HG02623 (cell line): ENCODE measurements at regions not wholly inside any gene's neighbourhood (a gene's known extent, or its start where the extent isn't known, plus 50 kb on each side); places are given as distances from the start of the nearest gene placed in this dataset.
"Not testable (repeated sequence)": the region's sequence is repeated elsewhere in the genome, so short reads cannot be mapped to it uniquely, and the experiment has no call there.

Source experiments
- ATAC-seq: cut with Tn5 transposase; IDR thresholded peaks from one replicate; pipeline ENCODE4 v1.9.1; 2021; ENCODE audit warnings: moderate library complexity; ENCODE audit not compliant: unreplicated experiment

GRCh38 chr13:30816736-30817135 is 81.4 kb downstream of the ALOX5AP start:
- no peak for ATAC-seq

DNA sequence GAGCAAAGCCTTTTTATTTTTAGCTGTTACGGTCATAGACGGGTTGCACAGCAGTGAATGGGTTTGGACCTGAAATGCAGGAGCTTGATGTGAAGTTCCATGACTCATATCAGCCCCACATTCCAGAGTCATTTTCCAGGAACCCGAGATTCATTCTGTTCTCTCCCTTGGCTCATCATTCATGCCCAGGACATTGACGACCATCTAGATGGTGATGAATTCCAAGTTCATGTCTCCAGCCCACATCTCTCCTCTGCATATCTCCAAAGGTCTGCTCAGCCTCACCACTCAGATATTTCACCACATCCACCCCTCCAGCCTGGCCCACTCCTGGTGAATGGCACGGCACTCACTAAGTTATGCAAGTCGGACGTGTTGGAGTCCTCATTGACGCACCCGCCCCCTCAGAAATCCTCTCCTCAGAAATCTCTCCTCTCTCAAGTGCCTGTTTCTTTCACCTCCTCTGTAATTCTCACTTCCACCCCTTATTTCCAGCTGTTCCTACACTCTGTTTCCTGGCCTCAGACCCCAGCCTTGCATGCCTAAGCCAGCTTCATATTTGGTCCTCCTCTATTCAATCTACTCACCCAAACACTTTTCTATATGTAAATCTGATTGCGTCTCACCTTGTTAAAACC is 83.1 kb downstream of the ALOX5AP start:
- ATAC-seq: no peak

- ATAC-seq: no peak
Observed at GRCh38 chr13:30819136-30819888, 84.0 kb downstream of the ALOX5AP start.

DNA sequence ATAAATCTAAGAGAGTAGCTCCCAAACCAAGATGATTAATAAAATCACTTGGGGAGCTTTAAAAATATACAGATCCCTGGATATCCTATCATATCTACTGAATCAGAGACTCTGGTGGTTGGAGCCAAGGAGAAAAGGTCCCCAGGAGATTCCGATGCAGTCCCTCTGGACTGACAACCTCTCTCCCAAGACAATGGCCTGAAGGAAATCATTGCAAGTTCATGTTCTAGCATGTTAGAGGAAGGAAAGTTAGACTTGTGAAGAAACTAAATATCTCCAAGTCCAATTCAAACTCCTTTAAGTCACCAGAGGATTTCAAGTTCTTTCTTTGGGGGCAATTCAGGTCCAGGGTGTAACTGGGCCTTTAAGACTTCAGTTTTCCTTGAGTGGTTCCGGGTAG is 84.7 kb upstream of the MEDAG start:
- no peak for ATAC-seq

GRCh38 chr13:30824651-30825050 is 81.4 kb upstream of the MEDAG start:
- no peak for ATAC-seq

DNA sequence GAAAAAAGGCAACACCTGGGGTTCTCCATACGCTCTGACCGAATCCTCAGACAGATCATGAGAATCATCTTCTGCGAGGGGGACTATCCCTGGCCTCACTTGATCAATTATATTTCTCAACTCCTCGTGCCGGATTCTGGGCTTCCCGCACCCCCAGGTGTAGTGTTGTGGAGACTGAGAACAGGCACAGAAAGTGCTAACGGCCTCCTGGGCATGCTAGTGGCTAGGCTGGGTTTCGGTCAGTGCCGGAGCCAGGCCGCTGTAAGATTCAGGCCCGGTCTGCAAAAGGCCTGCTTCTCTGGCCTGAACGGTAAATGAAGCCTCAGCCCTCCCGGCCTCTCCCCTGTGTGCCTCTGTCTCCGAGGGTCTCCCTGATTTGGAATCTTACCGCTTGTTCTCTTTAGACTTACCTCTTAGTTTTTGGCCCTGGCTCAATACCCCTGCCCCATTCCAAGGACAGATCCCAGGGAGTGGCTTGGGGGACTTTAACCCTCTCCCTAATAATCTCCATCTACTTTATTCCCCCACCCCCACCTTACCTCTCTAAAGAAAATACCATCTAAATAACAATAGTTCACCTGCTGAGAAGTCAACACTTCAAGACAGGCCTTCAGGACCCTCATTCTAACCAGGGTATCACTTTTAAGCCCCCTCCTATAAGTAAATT is 79.0 kb upstream of the MEDAG start:
- ATAC-seq: no peak

DNA sequence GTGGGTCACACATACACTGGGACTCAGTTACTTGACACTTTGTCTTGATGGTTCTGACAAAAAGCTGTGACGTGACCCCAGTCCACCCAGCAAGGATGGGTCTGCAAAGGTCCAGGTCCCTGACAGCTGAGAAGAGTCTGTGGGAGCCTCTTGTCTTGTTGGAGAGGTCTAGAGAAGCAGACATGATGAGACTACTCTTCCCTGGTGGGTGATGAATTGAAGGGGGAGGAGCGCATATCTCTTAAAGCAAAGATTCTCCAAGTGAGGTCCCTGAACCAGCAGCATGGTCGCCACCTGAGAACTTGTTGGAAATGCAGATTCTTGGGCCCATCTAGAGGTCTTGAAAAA is 78.5 kb upstream of the MEDAG start:
- no peak for ATAC-seq

DNA sequence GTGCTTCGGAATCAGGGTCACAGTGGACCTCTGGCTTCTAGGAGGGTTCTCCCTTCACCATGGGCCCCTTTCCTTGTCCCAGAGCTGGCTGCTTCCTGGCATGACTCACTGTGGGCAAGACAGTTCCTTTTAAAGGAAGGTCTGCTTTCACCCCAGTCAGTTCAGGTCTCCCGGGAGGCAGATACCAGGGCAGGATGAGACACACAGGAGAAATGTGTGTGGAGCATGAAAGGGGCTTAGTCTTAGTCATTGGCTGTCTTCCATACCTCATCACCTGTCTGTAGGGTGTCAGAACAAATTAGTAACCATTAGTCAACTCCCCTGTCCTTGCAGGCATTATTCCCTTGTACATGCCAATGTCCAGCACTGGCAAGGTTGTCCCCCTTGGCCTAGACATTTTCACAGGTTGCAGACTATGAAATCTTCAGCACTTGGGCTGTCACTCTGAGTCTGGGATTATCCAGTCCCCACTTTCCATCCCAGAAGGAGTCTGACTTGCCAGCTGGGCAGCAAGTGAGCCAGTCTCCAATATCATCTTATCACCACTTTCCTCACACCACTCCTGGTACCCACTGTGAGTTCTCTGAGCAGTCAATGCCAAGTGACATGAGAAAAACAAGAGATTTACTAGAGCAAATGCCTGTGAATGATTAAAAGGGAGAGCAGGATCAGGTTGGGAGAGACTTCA is 76.8 kb upstream of the MEDAG start:
- ATAC-seq: no peak

DNA sequence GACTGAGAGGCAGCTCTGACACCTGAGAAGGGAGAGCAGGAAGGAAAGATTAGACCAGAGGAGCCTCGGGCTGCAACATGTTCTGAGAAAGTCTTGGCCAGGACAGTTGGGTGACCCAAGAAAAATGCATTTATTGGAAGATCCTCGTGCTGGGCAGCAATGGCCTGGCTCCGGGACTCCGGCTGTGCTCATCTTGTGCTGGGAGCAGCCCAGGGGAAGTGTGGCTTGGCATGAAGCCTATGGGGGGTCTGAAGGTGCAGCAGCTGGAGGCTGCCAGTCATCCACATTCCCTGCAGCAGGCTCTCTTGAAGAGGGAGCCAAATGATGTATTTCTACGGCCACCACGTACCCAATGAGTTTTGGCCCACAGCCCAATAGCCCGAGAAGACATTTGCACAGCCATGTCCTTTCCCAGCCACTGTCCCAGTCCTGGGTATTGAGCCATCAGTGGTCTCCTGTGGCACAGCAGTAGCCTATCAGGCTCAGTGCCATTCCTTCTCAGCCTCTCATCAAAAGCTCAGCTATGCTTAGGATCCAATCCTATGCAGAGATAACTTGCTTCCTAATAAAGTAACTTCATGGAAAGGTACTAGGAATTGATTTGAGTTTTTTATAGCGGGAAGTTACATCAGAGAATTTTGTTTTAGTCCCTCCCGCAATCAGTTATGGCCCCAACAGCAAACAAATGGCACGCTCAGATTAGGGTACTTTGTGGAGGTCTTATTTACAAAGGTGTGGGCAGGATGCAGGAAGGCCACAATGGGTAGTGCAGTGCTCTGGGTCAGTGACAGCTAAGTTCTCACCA is 76.0 kb upstream of the MEDAG start:
- no peak for ATAC-seq

- no peak for ATAC-seq
Observed at GRCh38 chr13:30830638-30830965, 75.5 kb upstream of the MEDAG start.

GRCh38 chr13:30831515-30831914 is 74.6 kb upstream of the MEDAG start:
- no peak for ATAC-seq

DNA sequence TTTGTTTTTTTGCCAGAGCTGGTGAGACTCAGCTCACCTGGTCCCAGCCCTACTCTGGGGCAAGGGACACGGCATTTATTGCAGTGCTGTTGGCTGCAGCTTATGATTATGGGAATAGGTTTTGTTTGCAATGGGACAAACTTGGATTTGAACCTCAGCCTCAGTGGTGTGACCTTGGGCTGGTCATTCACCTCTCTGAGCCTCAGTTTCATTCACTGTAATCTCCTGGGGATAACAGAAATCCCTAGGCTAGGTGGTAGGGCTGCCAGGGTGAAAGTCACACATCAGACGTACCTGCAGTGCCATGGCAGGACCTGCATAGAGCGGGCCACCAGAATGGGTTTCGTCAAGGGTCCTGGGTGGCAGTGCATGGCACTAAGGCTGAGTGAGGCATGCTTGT is 73.7 kb upstream of the MEDAG start:
- ATAC-seq: no peak

- ATAC-seq: no peak
Observed at GRCh38 chr13:30832845-30833332, 73.2 kb upstream of the MEDAG start.

DNA sequence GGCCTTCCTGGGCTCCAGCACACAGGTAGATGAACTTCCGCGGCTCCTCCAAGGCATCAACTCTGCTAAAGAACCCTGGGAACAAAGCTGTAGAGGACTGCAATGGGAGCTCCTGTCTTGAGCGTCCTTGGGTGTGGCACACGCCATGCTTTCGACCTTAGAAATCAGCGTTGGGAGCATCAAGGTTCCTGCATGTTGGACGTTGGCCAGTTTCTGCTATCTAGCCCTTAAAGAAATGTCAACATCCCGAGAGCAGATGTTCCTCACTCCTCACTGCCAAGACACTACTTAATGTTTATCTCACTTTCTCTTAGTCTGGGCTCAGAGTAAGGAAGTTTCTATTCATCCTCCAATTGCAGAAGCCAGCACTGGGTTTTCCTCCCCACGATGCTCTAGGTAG is 70.6 kb upstream of the MEDAG start:
- ATAC-seq: no peak

GRCh38 chr13:30837227-30838159 is 68.6 kb upstream of the MEDAG start:
- no peak for ATAC-seq

- ATAC-seq: not testable (repeated sequence)
Observed at GRCh38 chr13:30839636-30840035, 66.4 kb upstream of the MEDAG start.

- no peak for ATAC-seq
Observed at GRCh38 chr13:30840515-30840914, 65.6 kb upstream of the MEDAG start.

GRCh38 chr13:30841154-30841553 is 64.9 kb upstream of the MEDAG start:
- no peak for ATAC-seq

DNA sequence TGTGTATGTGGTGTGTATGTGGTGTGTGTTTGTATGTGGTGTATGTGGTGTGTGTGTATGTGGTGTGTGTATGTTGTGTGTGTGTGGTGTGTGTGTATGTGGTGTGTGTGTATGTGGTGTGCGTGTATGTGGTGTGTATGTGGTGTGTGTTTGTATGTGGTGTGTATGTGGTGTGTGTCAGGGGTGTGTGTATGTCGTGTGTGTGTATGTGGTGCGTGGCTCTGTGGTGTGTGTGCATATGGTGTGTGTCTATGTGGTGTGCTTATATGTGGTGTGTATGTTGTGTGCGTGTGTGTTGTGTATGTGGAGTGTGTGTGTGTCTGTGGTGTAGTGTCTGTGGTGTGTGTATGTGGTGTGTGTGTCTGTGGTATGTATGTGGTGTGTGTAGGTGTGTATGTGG is 62.5 kb upstream of the MEDAG start:
- no peak for ATAC-seq
